ENCODE measurements at regions not wholly inside any gene's neighbourhood (a gene's known extent, or its start where the extent isn't known, plus 50 kb on each side); places are given as distances from the start of the nearest gene placed in this dataset.

DNA sequence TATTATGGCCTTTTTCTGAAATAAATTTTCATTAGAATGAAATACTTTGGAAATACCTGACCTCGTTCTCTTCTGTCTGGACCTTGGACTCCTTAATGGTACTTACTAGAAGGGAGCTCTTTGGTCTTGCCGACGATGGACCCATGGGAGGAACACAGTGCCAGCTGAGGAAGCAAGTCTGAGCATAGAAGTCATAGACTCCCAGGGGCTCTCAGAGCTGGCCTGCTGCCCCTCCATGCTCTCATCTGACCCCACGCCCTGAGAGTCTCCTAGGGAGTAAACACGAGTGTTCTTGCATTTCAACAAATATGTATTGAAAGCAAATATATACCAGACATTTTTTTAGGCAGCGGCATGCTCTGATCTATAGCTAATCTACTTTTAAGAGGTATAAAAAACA, 87.8 kb downstream of the PLEKHG1 start:
- peak overlapping the region; percentile 45 for H3K4me3 ChIP-seq (ENCODE audit: low read length)
- DNase-seq (ENCODE audit: low read depth): no peak

DNA sequence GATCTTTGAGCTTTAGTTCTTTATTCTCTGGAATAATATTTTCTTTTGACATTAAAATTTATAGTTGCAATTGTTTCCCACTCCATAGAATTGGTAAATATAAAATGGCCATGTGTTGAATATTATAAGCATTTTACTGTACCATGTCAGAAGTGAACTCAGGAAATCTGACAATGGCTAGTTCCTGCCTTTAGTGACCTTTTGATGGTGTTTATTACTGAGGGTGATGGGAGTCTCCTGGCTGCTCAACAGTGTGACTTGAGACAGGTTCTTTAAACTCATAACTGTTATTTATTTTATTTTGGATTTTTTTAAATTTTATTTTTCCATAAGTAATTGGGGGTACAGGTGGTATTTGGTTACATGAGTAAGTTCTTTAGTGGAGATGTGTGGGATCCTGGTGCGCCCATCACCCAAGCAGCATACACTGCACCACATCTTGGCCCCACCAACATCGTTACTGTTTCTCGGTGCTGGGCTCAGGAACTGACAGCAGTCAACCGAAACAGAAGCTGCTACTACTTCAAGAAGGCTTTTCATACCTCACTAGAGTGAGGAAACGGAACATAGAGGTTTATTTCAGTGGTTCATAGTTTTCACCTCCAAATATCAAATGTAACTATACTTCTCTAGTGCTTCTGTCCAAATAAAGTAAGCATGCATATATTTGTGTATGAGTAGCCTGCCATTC, 90.4 kb downstream of the PLEKHG1 start:
- H3K4me3 ChIP-seq (ENCODE audit: low read length): no peak overlapping the region
- DNase-seq (ENCODE audit: low read depth): no peak
- TF ChIP-seq, protein P1, sequence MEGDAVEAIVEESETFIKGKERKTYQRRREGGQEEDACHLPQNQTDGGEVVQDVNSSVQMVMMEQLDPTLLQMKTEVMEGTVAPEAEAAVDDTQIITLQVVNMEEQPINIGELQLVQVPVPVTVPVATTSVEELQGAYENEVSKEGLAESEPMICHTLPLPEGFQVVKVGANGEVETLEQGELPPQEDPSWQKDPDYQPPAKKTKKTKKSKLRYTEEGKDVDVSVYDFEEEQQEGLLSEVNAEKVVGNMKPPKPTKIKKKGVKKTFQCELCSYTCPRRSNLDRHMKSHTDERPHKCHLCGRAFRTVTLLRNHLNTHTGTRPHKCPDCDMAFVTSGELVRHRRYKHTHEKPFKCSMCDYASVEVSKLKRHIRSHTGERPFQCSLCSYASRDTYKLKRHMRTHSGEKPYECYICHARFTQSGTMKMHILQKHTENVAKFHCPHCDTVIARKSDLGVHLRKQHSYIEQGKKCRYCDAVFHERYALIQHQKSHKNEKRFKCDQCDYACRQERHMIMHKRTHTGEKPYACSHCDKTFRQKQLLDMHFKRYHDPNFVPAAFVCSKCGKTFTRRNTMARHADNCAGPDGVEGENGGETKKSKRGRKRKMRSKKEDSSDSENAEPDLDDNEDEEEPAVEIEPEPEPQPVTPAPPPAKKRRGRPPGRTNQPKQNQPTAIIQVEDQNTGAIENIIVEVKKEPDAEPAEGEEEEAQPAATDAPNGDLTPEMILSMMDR (IDR thresholded peaks at IDR 0.05; ENCODE audit: insufficient read depth, low read depth, low read length, missing control alignments): no peak

More for the DNA sequence above, 87.8 kb downstream of the PLEKHG1 start:
- TF ChIP-seq, protein P1 (IDR thresholded peaks at IDR 0.05; ENCODE audit: insufficient read depth, low read depth, low read length, missing control alignments): no peak

DNA sequence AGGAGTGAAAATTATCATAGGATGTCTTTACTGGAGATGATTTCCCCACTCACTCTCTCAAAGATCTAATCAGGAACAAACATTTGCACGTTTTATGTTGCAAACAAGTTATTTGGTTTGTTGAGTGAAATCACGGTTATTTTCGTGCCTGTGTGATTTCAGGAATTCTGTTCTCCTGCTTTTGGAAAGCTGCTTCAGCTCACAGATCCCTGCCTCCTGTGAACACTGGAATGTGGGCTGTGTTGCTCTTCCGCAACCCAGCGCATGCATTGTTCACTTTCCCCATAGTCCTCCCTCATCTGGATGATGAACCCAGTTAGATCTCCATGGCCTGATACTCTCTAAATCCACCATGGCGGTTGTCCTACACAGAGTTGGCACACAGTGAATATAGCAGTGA, 91.0 kb downstream of the PLEKHG1 start:
- DNase-seq (ENCODE audit: low read depth): no peak
- H3K4me3 ChIP-seq (ENCODE audit: low read length): no peak overlapping the region
- TF ChIP-seq, protein P1 (IDR thresholded peaks at IDR 0.05; ENCODE audit: insufficient read depth, low read depth, low read length, missing control alignments): no peak

DNA sequence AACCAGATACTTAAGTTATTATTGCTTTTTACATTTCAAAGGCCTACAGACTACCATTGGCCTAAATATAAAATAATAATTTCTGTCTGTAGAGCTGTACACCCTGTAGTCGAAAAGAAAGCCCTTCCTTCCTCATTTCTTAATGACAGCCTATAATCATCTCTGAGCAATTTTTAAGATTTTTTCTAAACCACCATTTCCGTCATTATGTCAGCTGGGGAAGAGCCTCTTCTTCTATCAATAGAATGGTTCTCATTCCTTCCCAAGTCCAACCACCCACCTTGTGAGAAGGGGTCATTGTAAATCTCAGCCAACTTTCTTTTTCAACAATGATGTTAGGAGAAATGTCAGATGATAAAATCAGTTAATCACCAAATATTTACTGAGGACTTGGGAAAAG, 91.8 kb downstream of the PLEKHG1 start:
- no peak overlapping the region for H3K4me3 ChIP-seq (ENCODE audit: low read length)
- no peak for DNase-seq (ENCODE audit: low read depth)
- TF ChIP-seq, protein P1 (IDR thresholded peaks at IDR 0.05; ENCODE audit: insufficient read depth, low read depth, low read length, missing control alignments): no peak

DNA sequence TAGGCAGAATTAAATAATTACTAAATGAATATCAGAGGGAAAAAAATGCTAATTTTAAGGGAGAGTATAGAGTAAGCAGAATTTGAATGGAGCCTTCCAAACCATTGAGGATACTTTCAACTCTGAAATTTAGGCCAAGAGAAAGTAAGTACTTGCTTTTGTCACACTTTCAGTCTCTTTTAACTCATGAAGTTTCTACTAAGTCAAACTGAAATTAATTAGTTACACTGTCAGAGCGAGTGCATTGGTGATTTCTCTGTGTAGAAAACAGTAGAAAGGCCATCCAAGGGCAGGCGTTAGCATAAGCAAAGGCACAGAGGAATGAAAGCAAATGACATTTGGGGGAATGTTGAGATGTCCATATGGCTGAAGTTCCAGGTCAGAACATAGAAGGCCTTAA, 92.9 kb downstream of the PLEKHG1 start:
- TF ChIP-seq, protein P1 (IDR thresholded peaks at IDR 0.05; ENCODE audit: insufficient read depth, low read depth, low read length, missing control alignments): no peak
- no peak for DNase-seq (ENCODE audit: low read depth)
- H3K4me3 ChIP-seq (ENCODE audit: low read length): no peak overlapping the region

DNA sequence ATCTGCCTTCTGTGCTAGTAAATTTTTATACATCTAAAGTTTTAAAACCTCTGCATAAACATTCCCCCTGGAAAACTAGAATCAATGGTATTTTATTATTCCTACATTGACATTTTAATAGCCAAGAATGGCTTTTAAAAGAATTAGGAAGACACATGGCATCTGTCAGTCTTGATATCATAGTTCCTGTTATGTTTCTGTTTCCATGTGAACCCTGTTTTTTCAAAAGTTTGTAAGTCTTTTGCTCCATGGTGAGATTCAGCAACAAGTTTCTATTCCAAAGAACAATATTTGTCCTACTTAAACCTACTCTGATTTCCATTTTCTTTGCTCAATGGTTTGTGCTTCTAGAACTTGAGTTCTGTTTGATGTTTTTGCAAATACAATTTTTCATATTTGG, 95.2 kb downstream of the PLEKHG1 start:
- no peak for DNase-seq (ENCODE audit: low read depth)
- no peak overlapping the region for H3K4me3 ChIP-seq (ENCODE audit: low read length)
- TF ChIP-seq, protein P1 (IDR thresholded peaks at IDR 0.05; ENCODE audit: insufficient read depth, low read depth, low read length, missing control alignments): no peak

DNA sequence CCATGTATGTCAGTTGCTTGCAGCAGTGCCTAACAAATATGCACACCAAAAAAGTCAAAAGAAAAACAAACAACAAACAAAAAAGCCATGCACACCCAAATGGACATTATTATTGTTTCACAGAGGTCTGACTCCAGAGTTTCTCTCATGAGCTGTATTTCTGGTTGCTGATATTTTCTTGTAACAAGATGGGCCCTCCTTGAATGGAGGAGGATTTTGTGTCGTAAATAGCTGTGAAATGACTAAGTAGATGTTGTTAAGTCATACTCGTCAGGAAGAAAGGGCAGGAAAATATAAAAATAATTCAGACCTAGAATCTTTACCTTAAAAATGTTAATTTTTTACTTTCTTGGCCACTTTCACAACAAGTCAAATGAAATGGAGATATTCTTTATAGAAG, 96.0 kb downstream of the PLEKHG1 start:
- no peak for DNase-seq (ENCODE audit: low read depth)

More for the DNA sequence above, 96.0 kb downstream of the PLEKHG1 start:
- TF ChIP-seq, protein P1 (IDR thresholded peaks at IDR 0.05; ENCODE audit: insufficient read depth, low read depth, low read length, missing control alignments): no peak
- H3K4me3 ChIP-seq (ENCODE audit: low read length): no peak overlapping the region
